A673 (cell line): ENCODE measurements at regions not wholly inside any gene's neighbourhood (a gene's known extent, or its start where the extent isn't known, plus 50 kb on each side); places are given as distances from the start of the nearest gene placed in this dataset.

Experiments
- BruUV-seq: library from RNA; stranded (reverse); fragments of 400-500 nt; replicated peaks from 2 replicates; lab custom pipeline; 2021; lab: Mats Ljungman, UMichigan
- CTCF ChIA-PET: fragments of 300-600 bp; sonication (Branson Sonifier 250); formaldehyde crosslinking; loops from one replicate; lab custom pipeline; 2022; ENCODE audit warnings: antibody characterized with exemption; lab: Charles Lee
- POLR2A ChIA-PET: fragments of 300-600 bp; sonication (Branson Sonifier 250); formaldehyde crosslinking; loops from one replicate; lab custom pipeline; 2022; ENCODE audit warnings: antibody characterized with exemption; ENCODE audit not compliant: low non-redundant PET; lab: Charles Lee
- DNase-seq: peaks from one replicate; pipeline ENCODE4 v3.0.0-alpha.2; 2015; ENCODE audit warnings: low spot score
- H3K27ac ChIP-seq: fragments of 200-600 bp; sonication (generic); 2 replicates; pipeline ENCODE4 v1.5.1; 2016; ENCODE audit warnings: mixed run types, low read depth, mild to moderate bottlenecking, mixed read lengths, antibody characterized with exemption, low read length; ENCODE audit not compliant: poor library complexity, severe bottlenecking
- H3K27me3 ChIP-seq: fragments of 200-600 bp; sonication (generic); replicated peaks from 2 replicates; pipeline ENCODE4 v1.6.1; 2017; ENCODE audit warnings: mixed run types, low read depth, mild to moderate bottlenecking, mixed read lengths, antibody characterized with exemption, low read length; ENCODE audit not compliant: insufficient read depth, poor library complexity
- H3K36me3 ChIP-seq: fragments of 200-600 bp; sonication (generic); 2 replicates; pipeline ENCODE4 v1.6.1; 2016; ENCODE audit warnings: mixed run types, mild to moderate bottlenecking, mixed read lengths, antibody characterized with exemption, low read length; ENCODE audit not compliant: insufficient read depth, poor library complexity, severe bottlenecking
- H3K4me1 ChIP-seq: fragments of 200-600 bp; sonication (generic); 2 replicates; pipeline ENCODE4 v1.6.1; 2017; ENCODE audit warnings: mixed run types, mild to moderate bottlenecking, mixed read lengths, antibody characterized with exemption, low read length; ENCODE audit not compliant: insufficient read depth, poor library complexity, severe bottlenecking
- H3K4me3 ChIP-seq: fragments of 200-600 bp; sonication (generic); 2 replicates; pipeline ENCODE4 v1.5.1; 2016; ENCODE audit warnings: low read depth, mixed run types, mild to moderate bottlenecking, mixed read lengths, low read length; ENCODE audit not compliant: poor library complexity, severe bottlenecking
- H3K9me3 ChIP-seq: fragments of 200-600 bp; sonication (generic); 2 replicates; pipeline ENCODE4 v1.6.1; 2016; ENCODE audit warnings: mixed run types, low read depth, mild to moderate bottlenecking, mixed read lengths, antibody characterized with exemption, low read length; ENCODE audit not compliant: poor library complexity, severe bottlenecking
- EZH2 ChIP-seq: fragments of 200-600 bp; sonication (generic); IDR thresholded peaks from 2 replicates; pipeline ENCODE4 v1.6.1; 2017; ENCODE audit warnings: borderline replicate concordance, low read depth, mild to moderate bottlenecking, mixed read lengths, antibody characterized with exemption, low read length; ENCODE audit not compliant: poor library complexity, severe bottlenecking
- intact Hi-C: fragments of 100-400 bp; cut with micrococcal nuclease; formaldehyde crosslinking; loops from one replicate; pipeline ENCODE4 v1.10.0; 2022; ENCODE audit not compliant: unreplicated experiment
- TF ChIP-seq, protein P1 (sequence below): fragments of 300-800, 200-600 bp; sonication (generic); conservative IDR thresholded peaks from 2 replicates; pipeline ENCODE4 v1.5.1; 2017; ENCODE audit warnings: low read depth, mild to moderate bottlenecking, antibody characterized with exemption, low read length, moderate library complexity, mixed read lengths

DNA sequence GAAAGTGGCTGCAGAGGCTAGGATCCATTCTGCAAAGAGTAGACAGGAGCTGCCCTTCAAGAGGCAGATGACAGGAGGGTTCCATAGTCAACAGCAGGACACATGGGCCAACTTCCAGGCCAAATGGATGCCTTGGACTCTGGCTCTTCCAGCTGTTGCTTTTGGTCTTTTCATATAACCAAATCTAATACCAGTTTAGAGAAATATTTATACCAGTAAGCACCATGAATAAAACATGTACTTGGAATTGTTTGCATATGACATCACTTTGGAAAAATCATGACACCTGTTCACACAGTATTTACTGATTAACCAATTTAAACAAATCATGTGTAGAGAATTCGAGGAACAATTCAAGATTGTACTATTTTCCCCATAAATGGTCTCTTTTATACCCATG is 481.3 kb downstream of the DMRT2 start:
- no peaks in the 10 kb centered on the region for H3K4me1 ChIP-seq
- DNase-seq = no peak
- no peak for TF ChIP-seq EZH2
- TF ChIP-seq, protein P1, sequence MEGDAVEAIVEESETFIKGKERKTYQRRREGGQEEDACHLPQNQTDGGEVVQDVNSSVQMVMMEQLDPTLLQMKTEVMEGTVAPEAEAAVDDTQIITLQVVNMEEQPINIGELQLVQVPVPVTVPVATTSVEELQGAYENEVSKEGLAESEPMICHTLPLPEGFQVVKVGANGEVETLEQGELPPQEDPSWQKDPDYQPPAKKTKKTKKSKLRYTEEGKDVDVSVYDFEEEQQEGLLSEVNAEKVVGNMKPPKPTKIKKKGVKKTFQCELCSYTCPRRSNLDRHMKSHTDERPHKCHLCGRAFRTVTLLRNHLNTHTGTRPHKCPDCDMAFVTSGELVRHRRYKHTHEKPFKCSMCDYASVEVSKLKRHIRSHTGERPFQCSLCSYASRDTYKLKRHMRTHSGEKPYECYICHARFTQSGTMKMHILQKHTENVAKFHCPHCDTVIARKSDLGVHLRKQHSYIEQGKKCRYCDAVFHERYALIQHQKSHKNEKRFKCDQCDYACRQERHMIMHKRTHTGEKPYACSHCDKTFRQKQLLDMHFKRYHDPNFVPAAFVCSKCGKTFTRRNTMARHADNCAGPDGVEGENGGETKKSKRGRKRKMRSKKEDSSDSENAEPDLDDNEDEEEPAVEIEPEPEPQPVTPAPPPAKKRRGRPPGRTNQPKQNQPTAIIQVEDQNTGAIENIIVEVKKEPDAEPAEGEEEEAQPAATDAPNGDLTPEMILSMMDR = no peak
- ChIA-PET CTCF (no interaction called here), POLR2A (no interaction called here)
- H3K27me3 ChIP-seq = no peaks in the 10 kb centered on the region
- H3K9me3 ChIP-seq = no peaks in the 10 kb centered on the region
- H3K36me3 ChIP-seq = no peaks in the 10 kb centered on the region
- BruUV-seq = no TSS peak
- intact Hi-C loops = no loop called here
- no peak overlapping the region for H3K4me3 ChIP-seq
- H3K27ac ChIP-seq = no peak overlapping the region

DNA sequence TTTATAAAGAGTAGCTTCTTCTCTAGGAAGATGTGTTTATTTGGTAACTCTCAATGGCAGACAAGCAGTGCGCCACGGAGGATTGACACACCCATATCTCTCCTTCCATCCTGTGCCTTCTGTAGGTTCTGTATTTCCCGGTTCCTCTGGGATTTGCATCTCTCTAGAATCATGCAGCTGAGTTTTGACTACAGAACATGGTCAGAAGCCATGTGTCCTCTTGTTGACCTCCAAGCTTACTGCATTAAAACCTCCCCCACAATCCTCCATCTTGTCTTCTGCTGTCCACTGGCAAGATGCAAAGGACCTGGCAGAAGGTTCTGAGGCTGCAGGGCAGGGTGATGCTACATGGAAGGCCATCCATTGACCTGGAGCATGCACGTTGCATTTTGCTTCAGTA is 482.0 kb downstream of the DMRT2 start:
- DNase-seq = no peak
- ChIA-PET POLR2A (no interaction called here), CTCF (no interaction called here)
- intact Hi-C loops = no loop called here
- Histone ChIP-seq H3K4me1 (no peaks in the 10 kb centered on the region), H3K4me3 (no peak overlapping the region), H3K27ac (no peak overlapping the region), H3K9me3 (no peaks in the 10 kb centered on the region), H3K27me3 (no peaks in the 10 kb centered on the region), H3K36me3 (no peaks in the 10 kb centered on the region)
- BruUV-seq = no TSS peak
- TF ChIP-seq, protein P1 = no peak
- TF ChIP-seq EZH2 = no peak

DNA sequence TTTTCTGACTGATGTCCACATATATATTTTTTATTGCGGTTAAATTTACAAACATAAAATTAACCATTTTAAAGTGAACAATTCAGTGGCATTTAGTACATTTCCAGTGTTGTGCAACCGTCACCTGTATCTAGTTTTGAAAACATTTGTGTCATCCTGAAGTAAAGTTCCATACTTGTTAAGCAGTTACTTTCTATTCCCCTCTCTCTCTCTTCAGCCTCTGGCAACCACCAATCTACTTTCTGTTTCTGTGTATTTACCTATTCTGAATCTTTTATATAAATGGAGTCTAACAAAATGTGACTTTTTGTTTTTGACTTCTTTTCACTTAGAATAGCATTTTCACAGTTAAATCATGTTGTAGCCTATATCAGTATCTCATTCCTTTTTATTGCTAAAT is 480.1 kb upstream of the SMARCA2 start:
- Histone ChIP-seq H3K4me3 (no peak overlapping the region), H3K27ac (no peak overlapping the region), H3K27me3 (no peaks in the 10 kb centered on the region), H3K36me3 (no peaks in the 10 kb centered on the region), H3K4me1 (no peaks in the 10 kb centered on the region), H3K9me3 (no peaks in the 10 kb centered on the region)
- DNase-seq = no peak
- intact Hi-C loops = no loop called here
- ChIA-PET POLR2A (no interaction called here), CTCF (no interaction called here)
- no TSS peak for BruUV-seq
- no peak for TF ChIP-seq EZH2
- TF ChIP-seq, protein P1 = no peak
